HG03066 (cell line): ENCODE measurements at regions not wholly inside any gene's neighbourhood (a gene's known extent, or its start where the extent isn't known, plus 50 kb on each side); places are given as distances from the start of the nearest gene placed in this dataset.
"Not testable (repeated sequence)": the region's sequence is repeated elsewhere in the genome, so short reads cannot be mapped to it uniquely, and the experiment has no call there.

Experiments used
- ATAC-seq: cut with Tn5 transposase; IDR thresholded peaks from one replicate; pipeline ENCODE4 v1.9.1; 2021; ENCODE audit warnings: low read depth; ENCODE audit not compliant: unreplicated experiment

DNA sequence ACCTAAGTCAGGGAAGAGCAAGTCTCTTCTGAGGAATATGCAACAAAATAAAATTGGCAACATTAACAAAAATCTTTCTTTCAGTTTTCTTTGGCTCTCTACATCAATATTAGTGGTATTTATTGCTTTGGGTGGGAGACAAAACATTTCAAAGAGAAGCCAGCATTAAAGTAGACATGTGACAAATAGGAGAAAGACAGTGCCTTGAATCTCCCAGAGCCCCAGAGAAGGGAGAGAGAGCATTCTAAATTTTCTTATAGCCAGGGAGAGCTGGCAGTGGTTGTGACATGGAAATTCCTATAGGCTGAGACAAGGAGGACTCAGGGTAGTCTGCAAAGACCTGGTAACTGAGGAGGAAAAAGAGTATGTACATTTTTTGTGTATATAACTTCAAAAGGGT is 79.4 kb upstream of the NREP start:
- no peak for ATAC-seq

DNA sequence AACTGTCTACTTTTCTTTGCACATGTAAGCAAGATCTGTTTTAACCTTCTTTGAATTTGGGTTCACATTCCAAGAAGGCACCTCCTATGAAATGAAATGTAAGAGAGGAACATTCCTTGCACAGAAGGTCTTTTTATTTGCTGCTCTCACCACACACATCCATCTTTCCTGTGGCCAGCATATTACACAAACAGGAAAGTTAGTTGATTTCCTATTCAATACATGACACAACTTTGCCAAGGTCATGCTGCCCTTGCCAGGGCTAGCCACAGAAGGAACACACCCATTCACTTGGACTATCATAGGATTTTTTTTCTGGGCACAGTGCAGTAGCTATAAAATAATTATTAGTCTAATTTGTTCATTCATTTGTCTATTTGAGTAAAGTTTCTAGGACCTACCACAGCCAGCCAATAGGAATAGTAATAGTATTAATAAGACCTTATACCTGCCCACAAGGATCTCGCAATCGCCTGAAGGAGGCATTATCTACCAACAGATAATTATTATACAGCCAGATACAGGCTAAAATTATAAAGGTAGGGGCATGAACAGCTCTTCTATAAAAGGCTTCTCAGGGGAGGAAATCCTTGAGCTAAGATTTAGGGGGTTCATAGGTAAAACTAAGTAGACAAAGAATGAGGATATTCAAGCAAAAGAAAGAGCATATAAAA is 78.1 kb upstream of the NREP start:
- no peak for ATAC-seq

DNA sequence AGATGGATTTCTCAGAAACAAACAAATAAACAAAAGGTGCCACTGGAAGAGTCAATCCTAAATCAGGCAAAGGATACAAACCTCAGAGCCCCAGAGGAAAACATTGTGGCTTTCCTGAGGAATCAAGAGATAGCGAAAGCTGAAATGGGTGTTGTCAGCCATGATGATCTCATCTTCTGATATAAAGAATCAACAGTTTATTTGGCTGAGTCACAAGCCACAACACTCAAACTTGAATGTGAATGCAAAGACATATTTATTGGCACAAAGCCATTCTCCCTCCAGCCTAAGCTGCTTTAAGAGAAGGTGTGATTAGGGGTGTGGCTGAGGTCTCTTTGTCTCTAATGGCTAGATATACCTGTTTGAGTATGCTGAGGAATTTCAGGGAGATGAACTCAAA is 73.3 kb upstream of the NREP start:
- ATAC-seq, result no peak

DNA sequence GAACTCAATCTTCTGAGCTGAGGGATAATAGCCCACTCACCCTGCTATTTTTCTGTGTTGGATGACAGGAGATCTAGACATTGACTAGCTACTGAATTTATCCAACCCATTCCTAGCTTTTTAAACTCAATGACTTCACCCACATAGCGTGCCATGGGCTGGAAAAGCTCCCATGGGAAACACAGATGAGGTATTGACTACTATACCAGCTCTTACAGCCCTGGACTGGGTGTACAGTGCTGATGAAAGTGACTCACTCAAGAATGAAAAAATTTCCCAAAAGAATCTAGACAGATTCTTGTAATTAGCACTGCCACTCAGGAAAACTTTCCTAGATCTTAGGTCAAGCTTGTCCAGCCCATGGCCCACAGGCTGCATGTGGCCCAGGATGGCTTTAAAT is 72.7 kb upstream of the NREP start:
- ATAC-seq, result no peak

DNA sequence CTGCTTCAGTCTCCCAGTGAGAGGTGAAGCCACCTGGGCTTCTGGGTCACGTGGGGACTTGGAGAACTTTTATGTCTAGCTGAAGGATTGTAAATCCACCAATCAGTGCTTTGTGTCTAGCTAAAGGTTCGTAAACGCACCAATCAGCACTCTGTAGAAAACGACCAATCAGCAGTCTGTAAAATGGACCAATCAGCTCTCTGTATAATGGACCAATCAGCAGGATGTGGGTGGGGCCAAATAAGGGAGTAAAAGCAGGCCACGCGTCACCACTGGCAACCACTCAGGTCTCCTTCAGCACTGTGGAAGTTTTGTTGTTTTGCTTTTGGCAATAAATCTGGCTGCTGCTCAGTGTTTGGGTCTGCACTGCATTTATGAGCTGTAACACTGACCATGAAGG is 69.1 kb upstream of the NREP start:
- ATAC-seq, result no peak

DNA sequence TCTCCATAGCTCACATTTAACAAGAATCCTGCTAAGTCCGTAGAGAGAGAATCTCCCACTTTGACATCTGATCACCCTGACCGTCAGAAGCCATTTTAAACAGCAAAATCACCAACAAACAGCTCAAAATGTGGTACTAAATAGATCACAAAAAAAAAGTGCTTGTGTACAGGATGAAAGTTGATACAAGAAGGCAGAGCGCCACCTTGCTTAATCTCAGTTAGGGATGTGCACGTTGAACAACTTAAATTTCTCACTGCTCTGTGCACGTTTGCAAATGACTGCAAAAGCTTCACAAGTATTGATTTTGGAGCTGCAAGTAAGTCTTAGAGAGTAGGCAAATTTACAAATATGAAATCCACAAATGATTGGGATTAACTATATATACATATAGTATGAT is 63.1 kb upstream of the NREP start:
- ATAC-seq, result no peak

DNA sequence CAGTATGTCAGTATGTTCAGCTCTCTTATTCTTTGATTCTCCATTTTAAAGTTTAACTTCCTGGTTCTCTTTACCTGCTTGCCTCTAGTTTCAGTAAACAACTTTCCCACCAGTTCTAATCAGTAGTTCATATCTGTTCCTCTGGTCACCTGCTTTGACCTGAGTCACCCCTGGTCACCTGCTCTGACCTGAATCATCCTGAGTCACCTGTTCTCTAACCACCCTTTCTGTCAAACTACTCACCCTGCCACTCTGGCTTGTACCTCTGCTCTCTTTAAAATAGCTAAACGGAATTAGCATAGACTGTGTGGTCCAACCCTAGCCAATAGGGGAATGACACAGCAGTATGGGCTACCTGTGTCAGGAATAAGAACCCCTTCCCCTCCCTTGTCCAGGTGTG is 62.0 kb upstream of the NREP start:
- not testable (repeated sequence) for ATAC-seq

DNA sequence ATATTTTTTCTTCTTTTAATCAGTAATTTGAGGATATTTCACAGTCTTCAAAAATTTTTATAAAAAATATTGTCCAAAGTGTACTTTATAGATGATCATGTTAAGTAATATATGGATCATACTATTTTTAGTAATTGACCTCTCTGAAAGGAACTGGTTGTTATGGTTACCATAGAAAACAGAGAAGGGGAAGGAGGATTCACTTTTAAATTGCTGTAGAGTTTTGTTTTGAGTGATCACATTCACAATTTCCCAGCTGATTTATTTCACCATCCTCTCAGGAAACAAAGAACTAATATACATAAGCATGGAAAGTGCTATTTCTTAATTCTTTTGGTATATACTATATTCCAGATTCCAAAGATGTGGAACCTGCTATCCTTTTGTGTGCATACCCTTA is 56.5 kb upstream of the NREP start:
- ATAC-seq, result no peak

DNA sequence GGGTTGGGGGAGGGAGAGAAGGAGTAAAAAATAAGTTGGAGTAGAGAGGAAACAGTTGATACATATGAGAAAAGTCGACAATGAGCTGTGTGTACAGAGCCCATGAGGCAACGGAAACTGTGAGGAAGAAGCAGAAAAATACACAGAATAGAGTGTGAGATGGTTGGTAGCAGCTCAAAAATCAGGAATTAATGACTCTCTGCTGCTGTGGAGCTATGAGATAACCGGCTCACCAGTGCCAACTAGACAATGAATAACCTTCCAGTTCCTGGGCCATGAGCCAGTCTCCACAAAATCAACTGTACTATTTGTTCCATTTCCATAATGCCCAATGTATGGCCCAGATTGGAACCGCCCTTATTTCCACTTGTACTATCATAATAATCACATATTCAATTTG is 53.1 kb upstream of the NREP start:
- ATAC-seq, result no peak
